ENCODE measurements at regions not wholly inside any gene's neighbourhood (a gene's known extent, or its start where the extent isn't known, plus 50 kb on each side); places are given as distances from the start of the nearest gene placed in this dataset.

GRCh38 chrX:68894513-68895340, 65.9 kb downstream of the EFNB1 start:
- DNase-seq (ENCODE audit: low read depth in 3 of 3) = peak in 1 of 3 experiments; percentile 12

DNA sequence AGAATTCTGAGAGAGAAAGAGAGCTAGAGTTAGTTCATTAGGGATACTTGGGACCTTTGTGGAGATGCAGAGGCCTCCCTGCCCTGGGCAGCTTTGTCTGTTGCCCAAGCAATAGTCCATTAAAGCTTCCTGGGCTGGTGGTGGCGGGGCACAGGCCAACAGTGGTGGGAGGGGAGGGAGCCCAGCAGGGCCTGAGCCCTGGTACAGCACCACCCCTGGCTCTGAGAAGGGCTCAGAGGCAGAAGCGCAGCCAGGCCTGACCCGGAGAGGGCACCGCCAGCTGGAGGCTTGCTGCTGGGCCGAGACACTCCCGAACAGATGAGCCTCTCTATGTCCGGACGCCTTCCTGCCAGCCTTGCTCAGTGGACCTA, 65.3 kb downstream of the EFNB1 start:
- DNase-seq (ENCODE audit: low read depth in 3 of 3) = no peak

- DNase-seq (ENCODE audit: low read depth in 3 of 3) = no peak
Observed at GRCh38 chrX:68892651-68893050, 63.8 kb downstream of the EFNB1 start.

- DNase-seq (ENCODE audit: low read depth in 3 of 3) = no peak
Observed at GRCh38 chrX:68892134-68892533, 63.3 kb downstream of the EFNB1 start.
